GM23338 (cell line): ENCODE measurements at regions not wholly inside any gene's neighbourhood (a gene's known extent, or its start where the extent isn't known, plus 50 kb on each side); places are given as distances from the start of the nearest gene placed in this dataset.

Experiments
- CREB1 ChIP-seq: fragments of 250-450 bp; sonication (Bioruptor Pico); IDR thresholded peaks from 2 replicates; pipeline ENCODE4 v1.5.0; 2020; ENCODE audit warnings: low read depth, mild to moderate bottlenecking, moderate library complexity
- EZH2phosphoT487 ChIP-seq: fragments of 200-600 bp; sonication (generic); IDR thresholded peaks from one replicate; pipeline ENCODE4 v1.8.1; 2018; ENCODE audit warnings: antibody characterized with exemption; ENCODE audit not compliant: unreplicated experiment
- NANOG ChIP-seq: IDR thresholded peaks from 2 replicates; pipeline ENCODE4 v1.6.1; 2016; ENCODE audit warnings: antibody characterized with exemption, borderline replicate concordance
- POLR2AphosphoS5 ChIP-seq: IDR thresholded peaks from 2 replicates; pipeline ENCODE4 v1.6.1; 2016; ENCODE audit warnings: antibody characterized with exemption, low read depth
- ZNF114 ChIP-seq: fragments of 250-450 bp; sonication (Bioruptor Pico); IDR thresholded peaks from 2 replicates; pipeline ENCODE4 v1.5.0; 2020; ENCODE audit warnings: mild to moderate bottlenecking, moderate library complexity
- ZNF331 ChIP-seq: fragments of 250-450 bp; sonication (Bioruptor Pico); IDR thresholded peaks from 2 replicates; pipeline ENCODE4 v1.5.0; 2020; ENCODE audit warnings: low read depth, mild to moderate bottlenecking, moderate library complexity
- TF ChIP-seq, protein P1 (sequence below): fragments of 250-450 bp; sonication (Bioruptor Pico); IDR thresholded peaks from 2 replicates; pipeline ENCODE4 v1.5.0; 2020; ENCODE audit warnings: mild to moderate bottlenecking, moderate library complexity
- TF ChIP-seq, protein P2 (sequence below): IDR thresholded peaks from 2 replicates; pipeline ENCODE4 v1.6.1; 2016; ENCODE audit warnings: antibody characterized with exemption
- TF ChIP-seq, protein P3 (sequence below): IDR thresholded peaks from one replicate; pipeline ENCODE4 v1.6.1; 2018; ENCODE audit warnings: antibody characterized with exemption; ENCODE audit not compliant: unreplicated experiment

DNA sequence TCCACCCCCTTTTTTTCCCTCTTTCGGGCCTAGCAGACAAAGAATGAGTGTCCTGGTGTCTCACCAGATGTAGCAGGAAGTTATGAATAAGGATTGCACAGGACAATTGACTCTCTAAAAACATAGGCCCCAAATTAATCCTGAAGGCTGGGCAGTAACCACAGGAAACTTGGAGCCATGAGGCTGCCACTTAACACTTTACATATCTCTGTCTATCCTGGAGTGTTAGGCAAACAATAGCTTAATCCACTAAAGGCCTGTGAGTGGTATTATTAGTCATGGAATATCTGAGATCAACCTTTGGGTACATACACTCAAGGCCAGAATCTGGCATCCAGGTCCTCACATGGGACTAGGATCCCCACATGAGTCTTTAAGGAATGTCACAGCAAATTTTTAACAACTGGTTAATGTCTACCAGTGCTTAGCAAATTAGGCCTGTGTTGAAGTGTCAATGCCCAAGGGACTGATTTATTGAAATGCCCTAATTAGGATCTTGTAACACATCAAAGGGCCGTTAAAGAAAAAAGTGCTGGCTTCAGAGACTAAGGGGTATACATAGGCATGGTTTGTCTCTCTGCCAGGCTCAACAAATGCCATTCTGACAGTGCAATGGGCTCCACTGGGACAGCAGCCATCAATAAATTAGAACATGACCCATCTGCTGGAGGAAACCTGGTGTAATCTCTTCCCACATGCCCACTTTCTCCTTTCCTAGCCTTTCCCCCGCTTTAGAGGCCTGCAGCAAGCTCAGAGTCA lies 196.7 kb upstream of the TBX20 start (continued):
- TF ChIP-seq, protein P1, sequence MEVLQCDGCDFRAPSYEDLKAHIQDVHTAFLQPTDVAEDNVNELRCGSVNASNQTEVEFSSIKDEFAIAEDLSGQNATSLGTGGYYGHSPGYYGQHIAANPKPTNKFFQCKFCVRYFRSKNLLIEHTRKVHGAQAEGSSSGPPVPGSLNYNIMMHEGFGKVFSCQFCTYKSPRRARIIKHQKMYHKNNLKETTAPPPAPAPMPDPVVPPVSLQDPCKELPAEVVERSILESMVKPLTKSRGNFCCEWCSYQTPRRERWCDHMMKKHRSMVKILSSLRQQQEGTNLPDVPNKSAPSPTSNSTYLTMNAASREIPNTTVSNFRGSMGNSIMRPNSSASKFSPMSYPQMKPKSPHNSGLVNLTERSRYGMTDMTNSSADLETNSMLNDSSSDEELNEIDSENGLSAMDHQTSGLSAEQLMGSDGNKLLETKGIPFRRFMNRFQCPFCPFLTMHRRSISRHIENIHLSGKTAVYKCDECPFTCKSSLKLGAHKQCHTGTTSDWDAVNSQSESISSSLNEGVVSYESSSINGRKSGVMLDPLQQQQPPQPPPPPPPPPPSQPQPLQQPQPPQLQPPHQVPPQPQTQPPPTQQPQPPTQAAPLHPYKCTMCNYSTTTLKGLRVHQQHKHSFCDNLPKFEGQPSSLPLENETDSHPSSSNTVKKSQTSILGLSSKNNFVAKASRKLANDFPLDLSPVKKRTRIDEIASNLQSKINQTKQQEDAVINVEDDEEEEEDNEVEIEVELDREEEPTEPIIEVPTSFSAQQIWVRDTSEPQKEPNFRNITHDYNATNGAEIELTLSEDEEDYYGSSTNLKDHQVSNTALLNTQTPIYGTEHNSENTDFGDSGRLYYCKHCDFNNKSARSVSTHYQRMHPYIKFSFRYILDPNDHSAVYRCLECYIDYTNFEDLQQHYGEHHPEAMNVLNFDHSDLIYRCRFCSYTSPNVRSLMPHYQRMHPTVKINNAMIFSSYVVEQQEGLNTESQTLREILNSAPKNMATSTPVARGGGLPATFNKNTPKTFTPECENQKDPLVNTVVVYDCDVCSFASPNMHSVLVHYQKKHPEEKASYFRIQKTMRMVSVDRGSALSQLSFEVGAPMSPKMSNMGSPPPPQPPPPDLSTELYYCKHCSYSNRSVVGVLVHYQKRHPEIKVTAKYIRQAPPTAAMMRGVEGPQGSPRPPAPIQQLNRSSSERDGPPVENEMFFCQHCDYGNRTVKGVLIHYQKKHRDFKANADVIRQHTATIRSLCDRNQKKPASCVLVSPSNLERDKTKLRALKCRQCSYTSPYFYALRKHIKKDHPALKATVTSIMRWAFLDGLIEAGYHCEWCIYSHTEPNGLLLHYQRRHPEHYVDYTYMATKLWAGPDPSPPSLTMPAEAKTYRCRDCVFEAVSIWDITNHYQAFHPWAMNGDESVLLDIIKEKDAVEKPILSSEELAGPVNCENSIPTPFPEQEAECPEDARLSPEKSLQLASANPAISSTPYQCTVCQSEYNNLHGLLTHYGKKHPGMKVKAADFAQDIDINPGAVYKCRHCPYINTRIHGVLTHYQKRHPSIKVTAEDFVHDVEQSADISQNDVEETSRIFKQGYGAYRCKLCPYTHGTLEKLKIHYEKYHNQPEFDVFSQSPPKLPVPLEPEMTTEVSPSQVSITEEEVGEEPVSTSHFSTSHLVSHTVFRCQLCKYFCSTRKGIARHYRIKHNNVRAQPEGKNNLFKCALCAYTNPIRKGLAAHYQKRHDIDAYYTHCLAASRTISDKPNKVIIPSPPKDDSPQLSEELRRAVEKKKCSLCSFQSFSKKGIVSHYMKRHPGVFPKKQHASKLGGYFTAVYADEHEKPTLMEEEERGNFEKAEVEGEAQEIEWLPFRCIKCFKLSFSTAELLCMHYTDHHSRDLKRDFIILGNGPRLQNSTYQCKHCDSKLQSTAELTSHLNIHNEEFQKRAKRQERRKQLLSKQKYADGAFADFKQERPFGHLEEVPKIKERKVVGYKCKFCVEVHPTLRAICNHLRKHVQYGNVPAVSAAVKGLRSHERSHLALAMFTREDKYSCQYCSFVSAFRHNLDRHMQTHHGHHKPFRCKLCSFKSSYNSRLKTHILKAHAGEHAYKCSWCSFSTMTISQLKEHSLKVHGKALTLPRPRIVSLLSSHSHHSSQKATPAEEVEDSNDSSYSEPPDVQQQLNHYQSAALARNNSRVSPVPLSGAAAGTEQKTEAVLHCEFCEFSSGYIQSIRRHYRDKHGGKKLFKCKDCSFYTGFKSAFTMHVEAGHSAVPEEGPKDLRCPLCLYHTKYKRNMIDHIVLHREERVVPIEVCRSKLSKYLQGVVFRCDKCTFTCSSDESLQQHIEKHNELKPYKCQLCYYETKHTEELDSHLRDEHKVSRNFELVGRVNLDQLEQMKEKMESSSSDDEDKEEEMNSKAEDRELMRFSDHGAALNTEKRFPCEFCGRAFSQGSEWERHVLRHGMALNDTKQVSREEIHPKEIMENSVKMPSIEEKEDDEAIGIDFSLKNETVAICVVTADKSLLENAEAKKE: no peak
- TF ChIP-seq NANOG (no peak), ZNF331 (CRISPR knock-in tag) (no peak), POLR2AphosphoS5 (no peak), ZNF114 (CRISPR knock-in tag) (no peak), EZH2phosphoT487 (no peak), CREB1 (CRISPR knock-in tag) (no peak)
- TF ChIP-seq, protein P2, sequence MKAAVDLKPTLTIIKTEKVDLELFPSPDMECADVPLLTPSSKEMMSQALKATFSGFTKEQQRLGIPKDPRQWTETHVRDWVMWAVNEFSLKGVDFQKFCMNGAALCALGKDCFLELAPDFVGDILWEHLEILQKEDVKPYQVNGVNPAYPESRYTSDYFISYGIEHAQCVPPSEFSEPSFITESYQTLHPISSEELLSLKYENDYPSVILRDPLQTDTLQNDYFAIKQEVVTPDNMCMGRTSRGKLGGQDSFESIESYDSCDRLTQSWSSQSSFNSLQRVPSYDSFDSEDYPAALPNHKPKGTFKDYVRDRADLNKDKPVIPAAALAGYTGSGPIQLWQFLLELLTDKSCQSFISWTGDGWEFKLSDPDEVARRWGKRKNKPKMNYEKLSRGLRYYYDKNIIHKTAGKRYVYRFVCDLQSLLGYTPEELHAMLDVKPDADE: no peak
- TF ChIP-seq, protein P3, sequence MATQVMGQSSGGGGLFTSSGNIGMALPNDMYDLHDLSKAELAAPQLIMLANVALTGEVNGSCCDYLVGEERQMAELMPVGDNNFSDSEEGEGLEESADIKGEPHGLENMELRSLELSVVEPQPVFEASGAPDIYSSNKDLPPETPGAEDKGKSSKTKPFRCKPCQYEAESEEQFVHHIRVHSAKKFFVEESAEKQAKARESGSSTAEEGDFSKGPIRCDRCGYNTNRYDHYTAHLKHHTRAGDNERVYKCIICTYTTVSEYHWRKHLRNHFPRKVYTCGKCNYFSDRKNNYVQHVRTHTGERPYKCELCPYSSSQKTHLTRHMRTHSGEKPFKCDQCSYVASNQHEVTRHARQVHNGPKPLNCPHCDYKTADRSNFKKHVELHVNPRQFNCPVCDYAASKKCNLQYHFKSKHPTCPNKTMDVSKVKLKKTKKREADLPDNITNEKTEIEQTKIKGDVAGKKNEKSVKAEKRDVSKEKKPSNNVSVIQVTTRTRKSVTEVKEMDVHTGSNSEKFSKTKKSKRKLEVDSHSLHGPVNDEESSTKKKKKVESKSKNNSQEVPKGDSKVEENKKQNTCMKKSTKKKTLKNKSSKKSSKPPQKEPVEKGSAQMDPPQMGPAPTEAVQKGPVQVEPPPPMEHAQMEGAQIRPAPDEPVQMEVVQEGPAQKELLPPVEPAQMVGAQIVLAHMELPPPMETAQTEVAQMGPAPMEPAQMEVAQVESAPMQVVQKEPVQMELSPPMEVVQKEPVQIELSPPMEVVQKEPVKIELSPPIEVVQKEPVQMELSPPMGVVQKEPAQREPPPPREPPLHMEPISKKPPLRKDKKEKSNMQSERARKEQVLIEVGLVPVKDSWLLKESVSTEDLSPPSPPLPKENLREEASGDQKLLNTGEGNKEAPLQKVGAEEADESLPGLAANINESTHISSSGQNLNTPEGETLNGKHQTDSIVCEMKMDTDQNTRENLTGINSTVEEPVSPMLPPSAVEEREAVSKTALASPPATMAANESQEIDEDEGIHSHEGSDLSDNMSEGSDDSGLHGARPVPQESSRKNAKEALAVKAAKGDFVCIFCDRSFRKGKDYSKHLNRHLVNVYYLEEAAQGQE: no peak
